ENCODE measurements at regions not wholly inside any gene's neighbourhood (a gene's known extent, or its start where the extent isn't known, plus 50 kb on each side); places are given as distances from the start of the nearest gene placed in this dataset.
"Not testable (repeated sequence)": the region's sequence is repeated elsewhere in the genome, so short reads cannot be mapped to it uniquely, and the experiment has no call there.

GRCh38 chr2:185245216-185245615, 493.4 kb upstream of the FSIP2 start:
- DNase-seq: no peak
- H3K27me3 Mint-ChIP-seq: no peaks in the 10 kb centered on the region
- POLR2A ChIA-PET: no interaction called here
- peaks cover 4% of the 10 kb centered on the region for H3K9me3 Mint-ChIP-seq
- H3K36me3 Mint-ChIP-seq: no peaks in the 10 kb centered on the region
- ATAC-seq (ENCODE audit: low read depth): no peak
- H3K4me3 Mint-ChIP-seq: no peak overlapping the region
- no peaks in the 10 kb centered on the region for H3K4me1 Mint-ChIP-seq
- H3K27ac Mint-ChIP-seq: no peak overlapping the region

DNA sequence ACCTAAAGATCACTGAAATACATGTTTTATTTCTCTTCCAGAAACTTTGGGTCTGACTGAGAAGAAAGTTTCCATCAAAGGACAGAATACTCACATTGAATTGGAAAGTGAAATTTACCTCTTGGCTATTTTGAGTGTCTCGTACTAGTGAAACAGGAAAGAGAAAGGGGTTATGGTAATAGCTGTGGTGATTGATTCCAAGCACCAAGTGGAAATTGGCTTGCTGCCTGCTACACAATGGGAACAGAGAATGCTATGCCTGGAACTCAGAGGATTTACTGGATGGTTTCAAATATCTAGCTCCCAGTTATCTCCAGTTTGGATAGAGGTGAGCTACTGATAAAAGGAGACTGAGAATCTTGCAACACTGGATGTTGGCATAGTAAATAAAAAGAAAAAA, 492.8 kb upstream of the FSIP2 start:
- POLR2A ChIA-PET: no interaction called here
- Mint-ChIP-seq H3K4me3 (no peak overlapping the region), H3K36me3 (no peaks in the 10 kb centered on the region), H3K27me3 (no peaks in the 10 kb centered on the region), H3K4me1 (no peaks in the 10 kb centered on the region), H3K27ac (no peak overlapping the region), H3K9me3 (peaks cover 4% of the 10 kb centered on the region)
- ATAC-seq (ENCODE audit: low read depth): no peak
- DNase-seq: no peak

DNA sequence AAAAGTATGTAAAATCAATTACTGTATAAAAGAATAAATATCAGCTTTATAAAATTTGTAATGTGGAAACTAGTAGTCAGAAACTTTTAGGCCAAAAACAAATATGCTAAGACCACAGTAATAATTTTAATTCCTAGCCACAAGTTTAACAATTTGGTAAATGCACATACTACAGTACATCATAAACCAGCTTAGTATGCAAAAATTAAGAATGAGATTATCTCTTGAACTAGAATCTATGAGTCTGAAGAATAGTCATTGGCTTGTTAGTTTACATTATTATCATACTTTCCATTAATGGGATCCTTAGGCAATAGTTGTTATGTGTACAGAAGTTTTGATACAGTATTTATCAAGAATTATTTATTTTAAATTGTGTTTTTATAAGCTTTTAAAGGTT, 491.9 kb upstream of the FSIP2 start:
- DNase-seq (no peak), ATAC-seq (ENCODE audit: low read depth) (no peak)
- Mint-ChIP-seq H3K9me3 (peaks cover 4% of the 10 kb centered on the region), H3K27ac (no peak overlapping the region), H3K4me3 (no peak overlapping the region), H3K36me3 (no peaks in the 10 kb centered on the region), H3K4me1 (no peaks in the 10 kb centered on the region), H3K27me3 (no peaks in the 10 kb centered on the region)
- POLR2A ChIA-PET: no interaction called here

DNA sequence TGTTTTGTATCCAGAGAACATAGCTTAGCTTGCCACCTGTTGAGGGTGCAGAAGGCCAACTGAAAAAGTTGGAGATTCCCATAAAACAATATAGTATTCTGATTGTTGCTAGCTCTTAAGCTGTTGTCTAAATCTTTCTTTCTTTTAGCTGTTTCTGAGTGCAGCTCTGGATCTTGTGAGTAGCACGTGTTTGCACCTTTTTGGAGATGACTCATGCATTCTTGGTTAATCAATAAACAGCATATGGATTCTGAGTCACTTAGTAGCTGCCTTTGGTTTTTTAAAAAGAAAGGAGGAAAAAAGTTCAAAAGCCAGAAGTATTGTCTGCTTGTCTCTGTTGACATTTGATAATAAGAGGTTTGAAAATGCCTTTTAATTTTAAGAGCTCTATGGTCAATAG, 483.0 kb upstream of the FSIP2 start:
- DNase-seq: no peak
- no peak overlapping the region for H3K27ac Mint-ChIP-seq
- H3K27me3 Mint-ChIP-seq: no peaks in the 10 kb centered on the region
- H3K4me3 Mint-ChIP-seq: no peak overlapping the region
- ATAC-seq (ENCODE audit: low read depth): no peak
- POLR2A ChIA-PET: no interaction called here
- H3K9me3 Mint-ChIP-seq: no peaks in the 10 kb centered on the region
- H3K4me1 Mint-ChIP-seq: no peaks in the 10 kb centered on the region
- no peaks in the 10 kb centered on the region for H3K36me3 Mint-ChIP-seq

GRCh38 chr2:185265747-185266146, 472.9 kb upstream of the FSIP2 start:
- POLR2A ChIA-PET: no interaction called here
- no peaks in the 10 kb centered on the region for H3K36me3 Mint-ChIP-seq

DNA sequence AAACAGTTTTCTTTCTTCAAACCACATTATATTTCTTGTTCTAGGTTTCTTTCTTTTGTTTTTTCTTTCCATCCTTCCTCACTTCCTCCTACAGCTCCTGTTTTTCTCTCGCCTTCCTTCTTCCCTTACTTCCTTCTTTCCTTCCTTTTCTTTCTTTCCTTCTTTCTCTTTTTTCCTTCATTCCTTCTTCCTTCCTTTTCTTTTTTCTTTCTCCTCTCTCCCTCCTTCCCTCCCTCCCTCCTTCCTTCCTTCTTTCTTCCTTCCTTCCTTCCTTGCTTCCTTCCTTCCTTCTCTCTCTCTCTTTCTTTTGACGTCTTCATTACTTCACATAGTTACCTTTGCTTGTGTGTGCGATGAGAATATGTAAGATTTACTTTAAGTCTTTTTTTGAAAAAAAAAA, 470.0 kb upstream of the FSIP2 start:
- H3K27ac Mint-ChIP-seq: no peak overlapping the region
- no peaks in the 10 kb centered on the region for H3K9me3 Mint-ChIP-seq
- H3K27me3 Mint-ChIP-seq: no peaks in the 10 kb centered on the region
- no peaks in the 10 kb centered on the region for H3K4me1 Mint-ChIP-seq
- no peaks in the 10 kb centered on the region for H3K36me3 Mint-ChIP-seq
- no peak overlapping the region for H3K4me3 Mint-ChIP-seq
- POLR2A ChIA-PET: no interaction called here
- ATAC-seq (ENCODE audit: low read depth) (no peak), DNase-seq (no peak)

More at GRCh38 chr2:185265747-185266146, 472.9 kb upstream of the FSIP2 start:
- no peak overlapping the region for H3K4me3 Mint-ChIP-seq
- no peaks in the 10 kb centered on the region for H3K4me1 Mint-ChIP-seq
- ATAC-seq (ENCODE audit: low read depth) (no peak), DNase-seq (no peak)
- H3K27ac Mint-ChIP-seq: no peak overlapping the region
- H3K9me3 Mint-ChIP-seq: no peaks in the 10 kb centered on the region
- H3K27me3 Mint-ChIP-seq: no peaks in the 10 kb centered on the region

- Mint-ChIP-seq H3K9me3 (no peaks in the 10 kb centered on the region), H3K4me3 (no peak overlapping the region), H3K27ac (no peak overlapping the region), H3K36me3 (no peaks in the 10 kb centered on the region), H3K4me1 (no peaks in the 10 kb centered on the region), H3K27me3 (no peaks in the 10 kb centered on the region)
- ATAC-seq (ENCODE audit: low read depth): no peak
- POLR2A ChIA-PET: no interaction called here
- no peak for DNase-seq
Measured at GRCh38 chr2:185274718-185275484, 463.7 kb upstream of the FSIP2 start.

- POLR2A ChIA-PET; ATAC-seq (ENCODE audit: low read depth): not testable (repeated sequence)
Measured at GRCh38 chr2:185275979-185276378, 462.6 kb upstream of the FSIP2 start.

DNA sequence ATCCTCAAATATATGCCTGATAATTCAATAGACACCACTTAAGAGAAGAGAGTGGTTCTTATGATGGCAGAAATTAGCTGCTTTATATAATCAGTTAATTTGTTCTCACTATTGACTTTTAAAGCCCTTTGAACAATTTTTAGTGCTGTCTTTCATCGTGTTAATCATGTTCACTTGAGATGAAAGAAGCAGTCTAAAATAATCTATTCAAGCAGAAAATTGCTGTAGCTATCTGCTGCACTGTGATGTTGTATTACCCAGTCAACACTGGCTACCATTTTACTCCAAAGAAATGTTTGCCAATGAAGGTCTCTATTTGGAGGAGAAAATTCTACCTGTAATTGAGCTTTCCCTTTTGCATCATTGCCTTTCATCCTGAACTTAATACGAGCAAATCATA, 459.8 kb upstream of the FSIP2 start:
- no peak for DNase-seq
- Mint-ChIP-seq H3K9me3 (no peaks in the 10 kb centered on the region), H3K4me1 (no peaks in the 10 kb centered on the region), H3K27me3 (no peaks in the 10 kb centered on the region), H3K4me3 (no peak overlapping the region), H3K27ac (no peak overlapping the region), H3K36me3 (no peaks in the 10 kb centered on the region)
- ATAC-seq (ENCODE audit: low read depth): no peak
- POLR2A ChIA-PET: no interaction called here

More at GRCh38 chr2:185275979-185276378, 462.6 kb upstream of the FSIP2 start:
- H3K27ac Mint-ChIP-seq, DNase-seq, H3K4me1 Mint-ChIP-seq, H3K4me3 Mint-ChIP-seq, H3K9me3 Mint-ChIP-seq, H3K36me3 Mint-ChIP-seq, H3K27me3 Mint-ChIP-seq: not testable (repeated sequence)

DNA sequence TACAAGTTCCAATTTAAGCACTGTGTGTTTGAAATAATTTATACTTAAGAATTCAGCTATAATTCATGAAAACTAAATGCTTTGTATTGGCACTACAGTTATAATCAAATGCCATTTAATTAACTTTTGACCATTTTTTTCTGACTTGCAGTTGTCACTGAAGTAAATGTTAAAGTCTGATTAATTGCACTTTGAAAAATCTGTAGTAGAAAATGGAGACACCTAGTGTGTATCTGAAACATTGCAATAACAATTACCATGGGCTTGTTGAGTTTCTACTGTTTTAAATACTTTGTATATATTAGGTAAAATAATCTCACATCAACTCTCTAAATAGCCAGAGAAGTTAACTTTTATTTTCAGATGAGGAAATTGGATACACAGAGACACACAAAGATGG, 458.6 kb upstream of the FSIP2 start:
- no peaks in the 10 kb centered on the region for H3K4me1 Mint-ChIP-seq
- H3K36me3 Mint-ChIP-seq: no peaks in the 10 kb centered on the region
- no peak for ATAC-seq (ENCODE audit: low read depth)
- H3K27ac Mint-ChIP-seq: no peak overlapping the region
- H3K27me3 Mint-ChIP-seq: no peaks in the 10 kb centered on the region
- POLR2A ChIA-PET: no interaction called here
- no peaks in the 10 kb centered on the region for H3K9me3 Mint-ChIP-seq
- DNase-seq: no peak
- no peak overlapping the region for H3K4me3 Mint-ChIP-seq

- H3K27ac Mint-ChIP-seq: no peak overlapping the region
- no peaks in the 10 kb centered on the region for H3K36me3 Mint-ChIP-seq
- H3K4me3 Mint-ChIP-seq: no peak overlapping the region
- no peaks in the 10 kb centered on the region for H3K27me3 Mint-ChIP-seq
- no peak for DNase-seq
- no peak for ATAC-seq (ENCODE audit: low read depth)
- H3K4me1 Mint-ChIP-seq: no peaks in the 10 kb centered on the region
- POLR2A ChIA-PET: no interaction called here
- no peaks in the 10 kb centered on the region for H3K9me3 Mint-ChIP-seq
Measured at GRCh38 chr2:185284696-185285095, 453.9 kb upstream of the FSIP2 start.

DNA sequence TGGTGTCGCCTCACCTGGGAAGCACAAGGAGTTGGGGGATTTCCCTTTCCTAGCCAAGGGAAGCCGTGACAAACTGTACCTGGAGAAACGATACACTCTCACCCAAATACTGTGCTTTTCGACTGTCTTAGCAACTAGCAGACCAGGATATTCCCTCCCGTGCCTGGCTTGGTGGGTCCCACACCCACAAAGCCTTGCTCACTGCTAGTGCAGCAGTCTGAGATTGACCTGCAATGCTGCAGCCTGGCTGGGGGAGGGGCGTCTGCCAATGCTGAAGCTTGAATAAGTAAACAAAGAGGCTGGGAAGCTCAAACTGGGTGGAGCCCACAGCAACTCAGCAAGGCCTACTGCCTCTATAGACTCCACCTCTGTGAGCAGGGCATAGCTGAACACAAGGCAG, 448.6 kb upstream of the FSIP2 start:
- POLR2A ChIA-PET; H3K4me1 Mint-ChIP-seq; H3K36me3 Mint-ChIP-seq; H3K9me3 Mint-ChIP-seq; H3K27me3 Mint-ChIP-seq; H3K27ac Mint-ChIP-seq; DNase-seq; ATAC-seq (ENCODE audit: low read depth); H3K4me3 Mint-ChIP-seq: not testable (repeated sequence)

- Mint-ChIP-seq H3K4me1 (no peaks in the 10 kb centered on the region), H3K27ac (no peak overlapping the region), H3K27me3 (no peaks in the 10 kb centered on the region), H3K36me3 (no peaks in the 10 kb centered on the region), H3K9me3 (no peaks in the 10 kb centered on the region), H3K4me3 (no peak overlapping the region)
- DNase-seq (no peak), ATAC-seq (ENCODE audit: low read depth) (no peak)
- POLR2A ChIA-PET: no interaction called here
Measured at GRCh38 chr2:185291035-185291647, 447.5 kb upstream of the FSIP2 start.

GRCh38 chr2:185299867-185300266, 438.7 kb upstream of the FSIP2 start:
- H3K27me3 Mint-ChIP-seq: no peaks in the 10 kb centered on the region
- H3K27ac Mint-ChIP-seq: no peak overlapping the region
- POLR2A ChIA-PET: no interaction called here
- H3K9me3 Mint-ChIP-seq: no peaks in the 10 kb centered on the region
- H3K4me3 Mint-ChIP-seq: no peak overlapping the region
- ATAC-seq (ENCODE audit: low read depth) (no peak), DNase-seq (no peak)
- no peaks in the 10 kb centered on the region for H3K36me3 Mint-ChIP-seq
- H3K4me1 Mint-ChIP-seq: no peaks in the 10 kb centered on the region

All from activated naive CD8-positive, alpha-beta T cell treated with anti-CD3 and anti-CD28 coated beads, Interleukin-2, amount 10 ng/mL, durations not matched to agents 7 days and 5 days (primary cell).